GM20000 (cell line): ENCODE measurements at regions not wholly inside any gene's neighbourhood (a gene's known extent, or its start where the extent isn't known, plus 50 kb on each side); places are given as distances from the start of the nearest gene placed in this dataset.

Source experiments
- DNase-seq: peaks from one replicate; pipeline ENCODE4 v3.0.0; 2012; ENCODE audit warnings: low spot score
- CTCF ChIP-seq: IDR thresholded peaks from 2 replicates; pipeline ENCODE4 v1.5.1; 2012; ENCODE audit warnings: mild to moderate bottlenecking, control low read depth; ENCODE audit errors: extremely low read depth, missing control alignments

- DNase-seq = no peak
- TF ChIP-seq CTCF = no peak
Observed at GRCh38 chr14:31936115-31936514, 141.0 kb upstream of the ARHGAP5 start.

DNA sequence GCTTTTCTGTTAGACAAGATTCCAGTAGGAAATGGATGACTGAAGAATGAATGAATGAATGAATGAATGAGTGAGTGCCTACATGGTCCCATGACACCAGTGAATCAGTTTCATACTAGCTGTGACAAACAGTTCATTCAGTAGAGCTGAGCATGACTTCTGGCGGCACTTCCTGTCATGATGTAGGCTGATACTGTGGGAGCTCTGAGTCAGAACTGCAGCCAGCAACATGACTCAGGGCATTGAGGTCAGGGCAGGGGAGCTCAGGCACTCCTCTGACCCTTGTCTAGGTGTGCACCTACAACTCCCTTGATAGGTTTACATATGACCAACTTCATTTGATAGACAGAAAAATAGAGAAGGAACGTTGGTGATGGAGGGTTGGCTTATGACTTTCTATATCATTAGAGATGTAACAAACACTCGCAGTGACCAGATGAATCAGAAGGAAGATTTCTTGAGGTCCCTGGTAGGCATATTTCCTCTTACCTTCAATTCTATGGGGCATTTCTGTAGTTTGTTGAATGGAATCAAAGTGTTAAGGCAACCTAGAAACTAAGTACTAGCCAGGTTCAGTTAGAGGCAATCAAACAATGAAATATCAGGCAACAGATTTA, 139.3 kb upstream of the ARHGAP5 start:
- no peak for TF ChIP-seq CTCF
- DNase-seq = peak; percentile 49

GRCh38 chr14:31939934-31940333, 137.2 kb upstream of the ARHGAP5 start:
- DNase-seq = no peak
- TF ChIP-seq CTCF = no peak

GRCh38 chr14:31941487-31941886, 135.6 kb upstream of the ARHGAP5 start:
- no peak for TF ChIP-seq CTCF
- DNase-seq = no peak

DNA sequence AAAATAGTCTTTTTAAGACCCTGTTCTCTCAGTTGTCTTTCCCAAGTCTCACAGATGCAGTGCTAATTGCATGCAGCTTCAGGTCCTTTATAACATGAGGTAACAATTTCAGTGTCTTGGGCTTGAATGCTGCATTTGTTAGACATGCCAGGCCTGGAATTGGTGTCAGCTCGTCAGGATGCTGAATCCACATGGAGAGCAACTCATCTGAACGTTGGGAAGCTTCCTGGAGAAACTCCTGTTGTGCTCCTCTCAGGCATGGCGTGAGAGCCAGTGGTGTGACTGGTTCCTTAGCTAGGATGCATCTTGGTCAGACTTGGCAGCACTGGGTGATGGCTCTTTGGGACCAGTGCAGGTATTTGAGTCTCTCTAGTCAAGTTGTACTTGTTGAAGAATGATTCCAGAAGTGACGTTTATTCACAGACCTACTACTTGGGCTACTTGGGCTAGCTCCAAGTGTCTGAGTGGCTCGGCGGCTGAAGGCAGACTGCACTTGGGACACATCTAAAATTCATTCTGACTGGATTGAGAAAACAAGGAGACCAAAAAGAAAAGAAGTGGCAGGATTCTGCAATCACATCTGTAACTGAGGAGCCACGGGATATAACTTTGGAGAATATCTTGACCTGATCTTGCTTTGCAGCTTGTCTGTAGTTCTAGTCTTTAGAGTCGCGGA, 134.8 kb upstream of the ARHGAP5 start:
- DNase-seq = no peak
- TF ChIP-seq CTCF = no peak

GRCh38 chr14:31943217-31943799, 133.8 kb upstream of the ARHGAP5 start:
- DNase-seq = no peak
- TF ChIP-seq CTCF = no peak

DNA sequence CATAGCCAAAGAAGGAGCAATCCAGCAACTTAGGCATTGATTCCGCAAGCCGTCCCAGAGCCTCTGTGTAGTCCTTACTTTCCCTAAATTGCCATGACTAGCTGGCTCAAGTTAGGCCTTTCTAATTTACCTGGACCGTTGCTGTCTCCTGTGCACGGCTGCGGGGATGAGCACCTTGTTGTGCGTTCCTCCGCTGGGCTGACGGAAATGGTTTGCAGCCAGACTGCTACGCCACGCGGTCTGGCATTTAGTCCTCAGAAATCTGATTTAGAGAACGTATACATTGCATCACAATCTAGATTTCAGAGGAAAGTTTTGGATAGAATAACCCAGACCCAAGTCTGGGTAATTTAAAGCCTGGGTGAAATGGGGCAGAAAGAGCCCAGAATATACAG, 133.2 kb upstream of the ARHGAP5 start:
- no peak for TF ChIP-seq CTCF
- DNase-seq = no peak
